Peyer's patch (tissue), 4 donors: ENCODE measurements at regions not wholly inside any gene's neighbourhood (a gene's known extent, or its start where the extent isn't known, plus 50 kb on each side); places are given as distances from the start of the nearest gene placed in this dataset.

Source experiments
- CTCF ChIP-seq, 6 experiments: fragments of 450-650 bp in 4 of 6; fragments of 200-600 bp in 2 of 6; sonication (generic) in 1 of 6; IDR thresholded peaks; one replicate each; pipeline ENCODE4 v1.5.1; 2017 to 2019; ENCODE audit warnings: antibody characterized with exemption in 6 of 6, mild to moderate bottlenecking in 3 of 6, moderate library complexity in 1 of 6
- POLR2A ChIP-seq, 2 donors: fragments of 450-650 bp; IDR thresholded peaks; one replicate each; pipeline ENCODE4 v1.5.1; 2017; ENCODE audit warnings: antibody characterized with exemption in 2 of 2, mild to moderate bottlenecking in 2 of 2, moderate library complexity in 2 of 2

- TF ChIP-seq CTCF (IDR thresholded peaks at IDR 0.05): no peak
- TF ChIP-seq POLR2A (IDR thresholded peaks at IDR 0.05): no peak
These were observed 93.9 kb upstream of the TDRD3 start for GRCh38 chr13:60303166-60303565.
